ENCODE measurements at regions not wholly inside any gene's neighbourhood (a gene's known extent, or its start where the extent isn't known, plus 50 kb on each side); places are given as distances from the start of the nearest gene placed in this dataset.

DNA sequence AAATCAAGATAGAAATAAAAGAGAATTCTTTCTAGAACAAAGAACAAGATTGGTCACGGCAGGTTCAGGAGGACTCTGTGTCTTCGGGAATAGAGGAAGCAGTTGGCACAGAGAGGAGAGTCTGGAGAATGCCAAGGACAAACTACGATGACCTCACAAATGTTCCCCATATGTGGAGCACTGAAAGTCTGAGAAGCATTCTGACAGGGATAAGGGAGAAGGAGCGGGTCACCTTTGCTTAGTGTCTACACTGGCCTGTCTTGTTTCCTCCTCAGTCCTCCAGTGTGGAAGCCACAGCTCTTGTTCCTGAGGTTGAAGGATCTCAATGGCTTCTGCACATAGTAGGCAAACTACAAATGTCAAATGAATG, 338.8 kb downstream of the MYCN start:
- no peak overlapping the region for H2BK120ac ChIP-seq (ENCODE audit: low read depth, low read length)
- H3K27ac ChIP-seq (ENCODE audit: insufficient read depth, low read length): no peak overlapping the region
- H4K91ac ChIP-seq (ENCODE audit: insufficient read depth, low read depth, low read length): no peak overlapping the region
- ATAC-seq (ENCODE audit: low read depth): no peak
- no peak overlapping the region for H3K23ac ChIP-seq (ENCODE audit: low read depth, low read length)
- no peak overlapping the region for H2AK5ac ChIP-seq (ENCODE audit: low read depth, low read length)
- H3K9ac ChIP-seq (ENCODE audit: low read depth, low read length): no peak overlapping the region
- no peak for TF ChIP-seq SMC3 (IDR thresholded peaks at IDR 0.05; ENCODE audit: low read depth, low read length)
- no peak for TF ChIP-seq MXI1 (IDR thresholded peaks at IDR 0.05; ENCODE audit: borderline replicate concordance, low read depth, low read length)
- no peak for TF ChIP-seq POLR2A (IDR thresholded peaks at IDR 0.05; ENCODE audit: low read depth, low read length)
- TF ChIP-seq, protein P1, sequence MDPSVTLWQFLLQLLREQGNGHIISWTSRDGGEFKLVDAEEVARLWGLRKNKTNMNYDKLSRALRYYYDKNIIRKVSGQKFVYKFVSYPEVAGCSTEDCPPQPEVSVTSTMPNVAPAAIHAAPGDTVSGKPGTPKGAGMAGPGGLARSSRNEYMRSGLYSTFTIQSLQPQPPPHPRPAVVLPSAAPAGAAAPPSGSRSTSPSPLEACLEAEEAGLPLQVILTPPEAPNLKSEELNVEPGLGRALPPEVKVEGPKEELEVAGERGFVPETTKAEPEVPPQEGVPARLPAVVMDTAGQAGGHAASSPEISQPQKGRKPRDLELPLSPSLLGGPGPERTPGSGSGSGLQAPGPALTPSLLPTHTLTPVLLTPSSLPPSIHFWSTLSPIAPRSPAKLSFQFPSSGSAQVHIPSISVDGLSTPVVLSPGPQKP (IDR thresholded peaks at IDR 0.05; ENCODE audit: borderline replicate concordance, low read depth, low read length): no peak
- TF ChIP-seq MAZ (IDR thresholded peaks at IDR 0.05; ENCODE audit: borderline replicate concordance, low read depth, low read length): no peak
- no peak for TF ChIP-seq RFX5 (IDR thresholded peaks at IDR 0.05; ENCODE audit: low read depth, low read length)
- no peak for TF ChIP-seq BHLHE40 (IDR thresholded peaks at IDR 0.05; ENCODE audit: low read depth, low read length)
- TF ChIP-seq CHD1 (IDR thresholded peaks at IDR 0.05; ENCODE audit: low read depth, low read length): no peak
- no peak for TF ChIP-seq RAD21 (IDR thresholded peaks at IDR 0.05; ENCODE audit: low read length)
- TF ChIP-seq FOS (IDR thresholded peaks at IDR 0.05; ENCODE audit: low read depth, low read length): no peak
- TF ChIP-seq CEBPB (IDR thresholded peaks at IDR 0.05; ENCODE audit: low read depth, low read length): no peak
- TF ChIP-seq, protein P2, sequence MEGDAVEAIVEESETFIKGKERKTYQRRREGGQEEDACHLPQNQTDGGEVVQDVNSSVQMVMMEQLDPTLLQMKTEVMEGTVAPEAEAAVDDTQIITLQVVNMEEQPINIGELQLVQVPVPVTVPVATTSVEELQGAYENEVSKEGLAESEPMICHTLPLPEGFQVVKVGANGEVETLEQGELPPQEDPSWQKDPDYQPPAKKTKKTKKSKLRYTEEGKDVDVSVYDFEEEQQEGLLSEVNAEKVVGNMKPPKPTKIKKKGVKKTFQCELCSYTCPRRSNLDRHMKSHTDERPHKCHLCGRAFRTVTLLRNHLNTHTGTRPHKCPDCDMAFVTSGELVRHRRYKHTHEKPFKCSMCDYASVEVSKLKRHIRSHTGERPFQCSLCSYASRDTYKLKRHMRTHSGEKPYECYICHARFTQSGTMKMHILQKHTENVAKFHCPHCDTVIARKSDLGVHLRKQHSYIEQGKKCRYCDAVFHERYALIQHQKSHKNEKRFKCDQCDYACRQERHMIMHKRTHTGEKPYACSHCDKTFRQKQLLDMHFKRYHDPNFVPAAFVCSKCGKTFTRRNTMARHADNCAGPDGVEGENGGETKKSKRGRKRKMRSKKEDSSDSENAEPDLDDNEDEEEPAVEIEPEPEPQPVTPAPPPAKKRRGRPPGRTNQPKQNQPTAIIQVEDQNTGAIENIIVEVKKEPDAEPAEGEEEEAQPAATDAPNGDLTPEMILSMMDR (conservative IDR thresholded peaks at IDR 0.05; ENCODE audit: low read depth, low read length): no peak
- TF ChIP-seq RCOR1 (IDR thresholded peaks at IDR 0.05; ENCODE audit: insufficient replicate concordance, low read length): no peak
- TF ChIP-seq, protein P3, sequence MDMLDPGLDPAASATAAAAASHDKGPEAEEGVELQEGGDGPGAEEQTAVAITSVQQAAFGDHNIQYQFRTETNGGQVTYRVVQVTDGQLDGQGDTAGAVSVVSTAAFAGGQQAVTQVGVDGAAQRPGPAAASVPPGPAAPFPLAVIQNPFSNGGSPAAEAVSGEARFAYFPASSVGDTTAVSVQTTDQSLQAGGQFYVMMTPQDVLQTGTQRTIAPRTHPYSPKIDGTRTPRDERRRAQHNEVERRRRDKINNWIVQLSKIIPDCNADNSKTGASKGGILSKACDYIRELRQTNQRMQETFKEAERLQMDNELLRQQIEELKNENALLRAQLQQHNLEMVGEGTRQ (IDR thresholded peaks at IDR 0.05; ENCODE audit: low read depth, low read length): no peak
- no peak for TF ChIP-seq NFE2L2 (IDR thresholded peaks at IDR 0.05; ENCODE audit: low read depth, low read length)
- TF ChIP-seq MAFK (IDR thresholded peaks at IDR 0.05; ENCODE audit: low read depth, low read length): no peak
- no peak overlapping the region for H3K18ac ChIP-seq (ENCODE audit: low read depth, low read length)
- H3K79me1 ChIP-seq (ENCODE audit: low read depth in 1 of 2, low read length in 2 of 2): no peaks in the 10 kb centered on the region
- H3K4me1 ChIP-seq (ENCODE audit: control insufficient read depth, insufficient read depth, low read length): no peaks in the 10 kb centered on the region
- intact Hi-C loops (cut with micrococcal nuclease) (no loop called here), dilution Hi-C loops (cut with HindIII; ENCODE audit: low sequenced_read_pairs, unreplicated experiment) (no loop called here), in situ Hi-C loops (cut with MboI; ENCODE audit: low sequenced_read_pairs) (no loop called here)
- no TSS peak for BruUV-seq (replicated peaks)
- H3K9me1 ChIP-seq (ENCODE audit: insufficient read depth, low read length): no peaks in the 10 kb centered on the region
- no peak overlapping the region for H3K14ac ChIP-seq (replicated peaks; ENCODE audit: low read depth, low read length)
- peaks cover 36% of the 10 kb centered on the region for H3K9me3 ChIP-seq (ENCODE audit: control insufficient read depth, insufficient read depth, low read length)
- POLR2A ChIA-PET (ENCODE audit: unreplicated experiment): no interaction called here
- H3K4me2 ChIP-seq (ENCODE audit: low read depth, low read length): no peak overlapping the region
- H4K5ac ChIP-seq (ENCODE audit: low read depth, low read length): no peak overlapping the region
- no peak overlapping the region for H2AK9ac ChIP-seq (replicated peaks; ENCODE audit: low read depth, low read length, poor library complexity)
- H3K4me3 ChIP-seq (ENCODE audit: insufficient read depth, low read depth, low read length): no peak overlapping the region
- no peaks in the 10 kb centered on the region for H3K27me3 ChIP-seq (ENCODE audit: control insufficient read depth, insufficient read depth, low read length)
- CTCF ChIA-PET: no interaction called here
- no peak overlapping the region for H3K4ac ChIP-seq (ENCODE audit: low read depth, low read length)
- WGBS, 2 experiments (ENCODE audit: extremely low coverage in 2 of 2, insufficient read length in 1 of 2): no CpG with 5 or more reads among the region's 4 CpGs
- H4K20me1 ChIP-seq (ENCODE audit: insufficient read depth, low read length): no peaks in the 10 kb centered on the region
- DNase-seq: no peak
- H4K8ac ChIP-seq (ENCODE audit: low read depth in 2 of 2, low read length in 2 of 2): no peak overlapping the region
- H2BK15ac ChIP-seq (ENCODE audit: low read depth, low read length): no peak overlapping the region
- H2BK5ac ChIP-seq (ENCODE audit: low read depth, low read length, poor library complexity, severe bottlenecking): no peak overlapping the region
- no peaks in the 10 kb centered on the region for H3K36me3 ChIP-seq (ENCODE audit: control insufficient read depth, insufficient read depth, low read length)
- no peak overlapping the region for H2BK20ac ChIP-seq (ENCODE audit: low read depth, low read length)
- no peak overlapping the region for H3K56ac ChIP-seq (ENCODE audit: extremely low read depth, insufficient read depth, low read length)
- H2AFZ ChIP-seq (replicated peaks; ENCODE audit: low read length, poor library complexity): no peak overlapping the region

Measured in IMR-90 (cell line).